ENCODE measurements at regions not wholly inside any gene's neighbourhood (a gene's known extent, or its start where the extent isn't known, plus 50 kb on each side); places are given as distances from the start of the nearest gene placed in this dataset.

DNA sequence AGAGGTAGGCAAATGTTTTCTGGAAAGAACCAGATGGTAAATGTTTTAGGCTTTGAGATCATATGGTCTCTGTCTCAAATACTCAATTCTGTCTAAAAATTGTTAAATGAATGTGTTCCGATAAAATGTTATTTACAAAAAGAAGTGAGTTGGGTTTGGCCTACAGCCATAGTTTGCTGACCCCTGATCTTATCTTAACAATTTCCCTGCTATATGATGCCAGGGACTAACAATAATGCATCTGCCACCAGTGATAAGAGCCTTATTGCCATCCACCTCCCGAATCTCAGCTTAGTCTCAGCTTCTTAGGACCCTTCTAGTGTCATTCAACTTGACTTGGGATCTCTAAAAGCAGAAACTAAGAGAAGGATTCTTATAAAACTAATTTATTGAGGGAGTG, 208.5 kb upstream of the ADGRL2 start:
- no peak overlapping the region for H3K27ac ChIP-seq (replicated peaks)
- no peak overlapping the region for H3K4me3 ChIP-seq (replicated peaks; ENCODE audit: insufficient read depth, low read length)
- no peak for TF ChIP-seq POLR2AphosphoS5 (IDR thresholded peaks at IDR 0.05; ENCODE audit: low read depth)
- no peak for TF ChIP-seq GABPA (IDR thresholded peaks at IDR 0.05; ENCODE audit: low read depth)
- TF ChIP-seq, protein P1, sequence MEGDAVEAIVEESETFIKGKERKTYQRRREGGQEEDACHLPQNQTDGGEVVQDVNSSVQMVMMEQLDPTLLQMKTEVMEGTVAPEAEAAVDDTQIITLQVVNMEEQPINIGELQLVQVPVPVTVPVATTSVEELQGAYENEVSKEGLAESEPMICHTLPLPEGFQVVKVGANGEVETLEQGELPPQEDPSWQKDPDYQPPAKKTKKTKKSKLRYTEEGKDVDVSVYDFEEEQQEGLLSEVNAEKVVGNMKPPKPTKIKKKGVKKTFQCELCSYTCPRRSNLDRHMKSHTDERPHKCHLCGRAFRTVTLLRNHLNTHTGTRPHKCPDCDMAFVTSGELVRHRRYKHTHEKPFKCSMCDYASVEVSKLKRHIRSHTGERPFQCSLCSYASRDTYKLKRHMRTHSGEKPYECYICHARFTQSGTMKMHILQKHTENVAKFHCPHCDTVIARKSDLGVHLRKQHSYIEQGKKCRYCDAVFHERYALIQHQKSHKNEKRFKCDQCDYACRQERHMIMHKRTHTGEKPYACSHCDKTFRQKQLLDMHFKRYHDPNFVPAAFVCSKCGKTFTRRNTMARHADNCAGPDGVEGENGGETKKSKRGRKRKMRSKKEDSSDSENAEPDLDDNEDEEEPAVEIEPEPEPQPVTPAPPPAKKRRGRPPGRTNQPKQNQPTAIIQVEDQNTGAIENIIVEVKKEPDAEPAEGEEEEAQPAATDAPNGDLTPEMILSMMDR (IDR thresholded peaks at IDR 0.05; ENCODE audit: insufficient read depth, low read length): no peak
- no peak for TF ChIP-seq SPI1 (IDR thresholded peaks at IDR 0.05; ENCODE audit: borderline replicate concordance, low read depth)
- no peaks in the 10 kb centered on the region for H3K27me3 ChIP-seq (ENCODE audit: insufficient read depth, poor library complexity, severe bottlenecking)
- no peak for DNase-seq (ENCODE audit: low read depth in 1 of 2, low spot score in 1 of 2)

DNA sequence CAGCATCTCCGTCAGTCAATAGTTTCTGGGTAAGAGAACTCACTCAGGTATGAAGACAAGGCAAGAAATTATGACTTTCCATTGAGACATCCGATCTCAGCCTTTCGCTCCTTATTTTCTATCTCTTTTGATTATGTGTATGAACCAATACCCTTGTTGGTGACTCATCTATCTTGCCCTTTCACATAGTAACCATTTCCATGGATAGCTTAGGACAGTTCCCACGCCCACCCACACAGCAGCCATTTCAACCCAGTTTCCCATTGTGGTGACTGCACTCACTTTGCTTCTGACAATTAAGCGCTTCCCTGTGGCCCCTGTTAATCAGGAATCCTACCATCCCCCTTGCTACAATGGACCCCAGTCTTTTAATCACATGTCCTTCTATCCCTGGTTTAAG, 210.6 kb upstream of the ADGRL2 start:
- Histone ChIP-seq H3K27ac (replicated peaks) (no peak overlapping the region), H3K27me3 (ENCODE audit: insufficient read depth, poor library complexity, severe bottlenecking) (no peaks in the 10 kb centered on the region), H3K4me3 (replicated peaks; ENCODE audit: insufficient read depth, low read length) (no peak overlapping the region)
- TF ChIP-seq, protein P1 (IDR thresholded peaks at IDR 0.05; ENCODE audit: insufficient read depth, low read length): no peak
- TF ChIP-seq, protein P2, sequence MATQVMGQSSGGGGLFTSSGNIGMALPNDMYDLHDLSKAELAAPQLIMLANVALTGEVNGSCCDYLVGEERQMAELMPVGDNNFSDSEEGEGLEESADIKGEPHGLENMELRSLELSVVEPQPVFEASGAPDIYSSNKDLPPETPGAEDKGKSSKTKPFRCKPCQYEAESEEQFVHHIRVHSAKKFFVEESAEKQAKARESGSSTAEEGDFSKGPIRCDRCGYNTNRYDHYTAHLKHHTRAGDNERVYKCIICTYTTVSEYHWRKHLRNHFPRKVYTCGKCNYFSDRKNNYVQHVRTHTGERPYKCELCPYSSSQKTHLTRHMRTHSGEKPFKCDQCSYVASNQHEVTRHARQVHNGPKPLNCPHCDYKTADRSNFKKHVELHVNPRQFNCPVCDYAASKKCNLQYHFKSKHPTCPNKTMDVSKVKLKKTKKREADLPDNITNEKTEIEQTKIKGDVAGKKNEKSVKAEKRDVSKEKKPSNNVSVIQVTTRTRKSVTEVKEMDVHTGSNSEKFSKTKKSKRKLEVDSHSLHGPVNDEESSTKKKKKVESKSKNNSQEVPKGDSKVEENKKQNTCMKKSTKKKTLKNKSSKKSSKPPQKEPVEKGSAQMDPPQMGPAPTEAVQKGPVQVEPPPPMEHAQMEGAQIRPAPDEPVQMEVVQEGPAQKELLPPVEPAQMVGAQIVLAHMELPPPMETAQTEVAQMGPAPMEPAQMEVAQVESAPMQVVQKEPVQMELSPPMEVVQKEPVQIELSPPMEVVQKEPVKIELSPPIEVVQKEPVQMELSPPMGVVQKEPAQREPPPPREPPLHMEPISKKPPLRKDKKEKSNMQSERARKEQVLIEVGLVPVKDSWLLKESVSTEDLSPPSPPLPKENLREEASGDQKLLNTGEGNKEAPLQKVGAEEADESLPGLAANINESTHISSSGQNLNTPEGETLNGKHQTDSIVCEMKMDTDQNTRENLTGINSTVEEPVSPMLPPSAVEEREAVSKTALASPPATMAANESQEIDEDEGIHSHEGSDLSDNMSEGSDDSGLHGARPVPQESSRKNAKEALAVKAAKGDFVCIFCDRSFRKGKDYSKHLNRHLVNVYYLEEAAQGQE (IDR thresholded peaks at IDR 0.05; ENCODE audit: insufficient replicate concordance, low read depth): no peak
- no peak for TF ChIP-seq SPI1 (IDR thresholded peaks at IDR 0.05; ENCODE audit: borderline replicate concordance, low read depth)
- TF ChIP-seq GABPA (IDR thresholded peaks at IDR 0.05; ENCODE audit: low read depth): no peak
- TF ChIP-seq POLR2AphosphoS5 (IDR thresholded peaks at IDR 0.05; ENCODE audit: low read depth): no peak
- DNase-seq (ENCODE audit: low read depth in 1 of 2, low spot score in 1 of 2): no peak

DNA sequence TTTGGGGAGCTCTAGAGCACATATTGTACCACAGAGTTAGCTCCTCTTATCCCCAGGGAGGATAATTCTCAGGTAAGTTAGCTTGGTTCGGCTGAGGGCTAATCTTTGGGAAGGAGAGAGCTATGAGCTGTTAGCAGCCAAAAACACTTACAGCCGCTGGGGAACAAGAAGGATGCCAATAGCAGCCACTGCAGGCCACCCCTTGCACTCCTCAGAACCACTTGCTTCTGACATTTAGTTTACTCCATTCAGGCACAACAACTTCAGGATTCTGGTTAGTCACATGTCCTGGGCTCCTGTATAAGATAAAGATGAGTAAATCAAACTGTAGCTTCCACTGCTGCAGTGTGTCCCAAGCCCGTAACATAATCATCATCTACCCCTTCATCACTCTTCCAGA, 212.6 kb upstream of the ADGRL2 start:
- TF ChIP-seq SPI1 (IDR thresholded peaks at IDR 0.05; ENCODE audit: borderline replicate concordance, low read depth): no peak
- no peak for DNase-seq (ENCODE audit: low read depth in 1 of 2, low spot score in 1 of 2)
- H3K27me3 ChIP-seq (ENCODE audit: insufficient read depth, poor library complexity, severe bottlenecking): no peaks in the 10 kb centered on the region
- H3K27ac ChIP-seq (replicated peaks): no peak overlapping the region
- H3K4me3 ChIP-seq (replicated peaks; ENCODE audit: insufficient read depth, low read length): no peak overlapping the region

DNA sequence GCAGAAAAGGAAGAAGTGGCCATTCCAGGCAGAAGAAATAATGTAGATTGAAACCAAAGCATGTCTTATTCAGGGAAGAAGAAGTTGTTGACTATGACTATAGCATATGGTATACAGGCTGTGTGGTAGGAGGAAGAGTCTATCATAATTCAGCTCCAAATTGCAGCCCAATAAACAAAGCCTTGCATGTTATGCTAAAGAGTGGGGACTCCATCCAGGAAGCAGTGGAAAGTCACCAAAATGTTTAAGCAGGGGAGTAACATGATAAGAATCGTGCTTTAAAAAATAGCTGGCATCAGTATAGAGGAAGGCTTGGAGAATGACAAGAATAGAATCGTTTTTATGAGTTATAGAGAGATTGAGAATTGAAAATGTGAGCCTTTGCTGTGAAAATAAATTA, 213.3 kb upstream of the ADGRL2 start:
- Histone ChIP-seq H3K4me3 (replicated peaks; ENCODE audit: insufficient read depth, low read length) (no peak overlapping the region), H3K27me3 (ENCODE audit: insufficient read depth, poor library complexity, severe bottlenecking) (no peaks in the 10 kb centered on the region), H3K27ac (replicated peaks) (no peak overlapping the region)
- TF ChIP-seq SPI1 (IDR thresholded peaks at IDR 0.05; ENCODE audit: borderline replicate concordance, low read depth) (no peak), GABPA (IDR thresholded peaks at IDR 0.05; ENCODE audit: low read depth) (no peak), POLR2AphosphoS5 (IDR thresholded peaks at IDR 0.05; ENCODE audit: low read depth) (no peak)
- TF ChIP-seq, protein P1 (IDR thresholded peaks at IDR 0.05; ENCODE audit: insufficient read depth, low read length): no peak
- TF ChIP-seq, protein P2 (IDR thresholded peaks at IDR 0.05; ENCODE audit: insufficient replicate concordance, low read depth): no peak
- no peak for DNase-seq (ENCODE audit: low read depth in 1 of 2, low spot score in 1 of 2)
